Gastroesophageal sphincter (tissue), 4 donors: ENCODE measurements at regions not wholly inside any gene's neighbourhood (a gene's known extent, or its start where the extent isn't known, plus 50 kb on each side); places are given as distances from the start of the nearest gene placed in this dataset.

Experiments used
- ATAC-seq: fragments of 150-250 bp; one replicate; pipeline ENCODE4 v1.9.1; 2016; ENCODE audit warnings: mild to moderate bottlenecking, moderate library complexity
- H3K27ac ChIP-seq, 4 donors: fragments of 200-600 bp; sonication (generic) in 3 of 4; 1 replicate in 3 of 4; 2 replicates in 1 of 4; pipeline ENCODE4 v1.5.1; 2016 to 2019
- H3K27me3 ChIP-seq: fragments of 200-600 bp; sonication (generic); one replicate; pipeline ENCODE4 v1.5.1; 2019
- H3K36me3 ChIP-seq, 2 donors: fragments of 200-600 bp; sonication (generic); one replicate each; pipeline ENCODE4 v1.5.1; 2019; ENCODE audit warnings: control low read depth in 1 of 2
- H3K4me1 ChIP-seq, 3 donors: fragments of 200-600 bp; sonication (generic); 1 replicate in 2 of 3; 2 replicates in 1 of 3; pipeline ENCODE4 v1.5.1; 2016 to 2019; ENCODE audit warnings: control low read depth in 2 of 3
- H3K4me3 ChIP-seq, 2 donors: fragments of 200-600 bp; sonication (generic); one replicate each; pipeline ENCODE4 v1.5.1; 2019; ENCODE audit warnings: mild to moderate bottlenecking in 1 of 2, moderate library complexity in 1 of 2
- H3K9me3 ChIP-seq, 3 donors: fragments of 200-600 bp; sonication (generic); one replicate each; pipeline ENCODE4 v1.5.1; 2017 to 2019; ENCODE audit warnings: control low read depth in 2 of 3
- EP300 ChIP-seq: sonication (generic); formaldehyde crosslinking; IDR thresholded peaks from one replicate; pipeline ENCODE4 v1.6.1; 2017; ENCODE audit warnings: antibody characterized with exemption, mild to moderate bottlenecking
- POLR2A ChIP-seq, 2 donors: fragments of 450-650 bp; IDR thresholded peaks; one replicate each; pipeline ENCODE4 v1.6.1; 2017; ENCODE audit warnings: antibody characterized with exemption in 2 of 2, mild to moderate bottlenecking in 2 of 2, moderate library complexity in 1 of 2
- POLR2AphosphoS5 ChIP-seq: sonication (generic); formaldehyde crosslinking; IDR thresholded peaks from one replicate; pipeline ENCODE4 v1.6.1; 2017; ENCODE audit warnings: antibody characterized with exemption
- WGBS, 2 donors: methylation state at CpG; one replicate each; pipeline ENCODE4 v1.1.5; 2018; ENCODE audit warnings: low coverage in 1 of 2; 5-methylcytosine and 5-hydroxymethylcytosine counted together
- TF ChIP-seq, protein P1 (sequence below), 4 experiments: fragments of 200-600 bp in 2 of 4; fragments of 450-650 bp in 2 of 4; sonication (generic) in 1 of 4; IDR thresholded peaks; one replicate each; pipeline ENCODE4 v1.5.1; 2017 to 2019; ENCODE audit warnings: antibody characterized with exemption in 4 of 4, mild to moderate bottlenecking in 2 of 4, moderate library complexity in 2 of 4

DNA sequence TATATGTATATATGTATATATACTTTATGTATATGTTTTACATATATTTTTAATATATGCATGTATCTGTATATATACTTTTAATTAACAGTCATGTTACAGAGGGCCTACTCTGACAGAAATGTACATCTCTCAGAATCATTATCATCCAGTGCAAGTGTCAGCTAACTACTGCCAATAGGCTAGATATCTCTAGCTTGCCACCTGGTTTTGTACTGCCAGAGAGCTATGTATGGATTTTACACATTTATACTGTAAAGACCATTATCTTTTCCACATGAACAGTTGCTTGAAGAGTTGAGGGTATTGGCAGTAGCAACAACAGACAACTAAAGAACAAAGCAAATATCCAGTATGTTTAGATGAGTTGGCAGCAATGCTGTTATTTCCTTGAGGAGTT is 99.7 kb upstream of the VGLL3 start:
- Histone ChIP-seq H3K36me3 (no peaks in the 10 kb centered on the region), H3K9me3 (no peaks in the 10 kb centered on the region), H3K27me3 (no peaks in the 10 kb centered on the region), H3K27ac (no peak overlapping the region), H3K4me1 (peaks cover 0 to 22% (median 5%) of the 10 kb centered on the region in 3 donors), H3K4me3 (no peak overlapping the region)
- no peak for TF ChIP-seq POLR2A (IDR thresholded peaks at IDR 0.05)
- TF ChIP-seq, protein P1, sequence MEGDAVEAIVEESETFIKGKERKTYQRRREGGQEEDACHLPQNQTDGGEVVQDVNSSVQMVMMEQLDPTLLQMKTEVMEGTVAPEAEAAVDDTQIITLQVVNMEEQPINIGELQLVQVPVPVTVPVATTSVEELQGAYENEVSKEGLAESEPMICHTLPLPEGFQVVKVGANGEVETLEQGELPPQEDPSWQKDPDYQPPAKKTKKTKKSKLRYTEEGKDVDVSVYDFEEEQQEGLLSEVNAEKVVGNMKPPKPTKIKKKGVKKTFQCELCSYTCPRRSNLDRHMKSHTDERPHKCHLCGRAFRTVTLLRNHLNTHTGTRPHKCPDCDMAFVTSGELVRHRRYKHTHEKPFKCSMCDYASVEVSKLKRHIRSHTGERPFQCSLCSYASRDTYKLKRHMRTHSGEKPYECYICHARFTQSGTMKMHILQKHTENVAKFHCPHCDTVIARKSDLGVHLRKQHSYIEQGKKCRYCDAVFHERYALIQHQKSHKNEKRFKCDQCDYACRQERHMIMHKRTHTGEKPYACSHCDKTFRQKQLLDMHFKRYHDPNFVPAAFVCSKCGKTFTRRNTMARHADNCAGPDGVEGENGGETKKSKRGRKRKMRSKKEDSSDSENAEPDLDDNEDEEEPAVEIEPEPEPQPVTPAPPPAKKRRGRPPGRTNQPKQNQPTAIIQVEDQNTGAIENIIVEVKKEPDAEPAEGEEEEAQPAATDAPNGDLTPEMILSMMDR (IDR thresholded peaks at IDR 0.05), result no peak
- no peak for TF ChIP-seq EP300
- no peak for TF ChIP-seq POLR2AphosphoS5
- no peak for ATAC-seq

DNA sequence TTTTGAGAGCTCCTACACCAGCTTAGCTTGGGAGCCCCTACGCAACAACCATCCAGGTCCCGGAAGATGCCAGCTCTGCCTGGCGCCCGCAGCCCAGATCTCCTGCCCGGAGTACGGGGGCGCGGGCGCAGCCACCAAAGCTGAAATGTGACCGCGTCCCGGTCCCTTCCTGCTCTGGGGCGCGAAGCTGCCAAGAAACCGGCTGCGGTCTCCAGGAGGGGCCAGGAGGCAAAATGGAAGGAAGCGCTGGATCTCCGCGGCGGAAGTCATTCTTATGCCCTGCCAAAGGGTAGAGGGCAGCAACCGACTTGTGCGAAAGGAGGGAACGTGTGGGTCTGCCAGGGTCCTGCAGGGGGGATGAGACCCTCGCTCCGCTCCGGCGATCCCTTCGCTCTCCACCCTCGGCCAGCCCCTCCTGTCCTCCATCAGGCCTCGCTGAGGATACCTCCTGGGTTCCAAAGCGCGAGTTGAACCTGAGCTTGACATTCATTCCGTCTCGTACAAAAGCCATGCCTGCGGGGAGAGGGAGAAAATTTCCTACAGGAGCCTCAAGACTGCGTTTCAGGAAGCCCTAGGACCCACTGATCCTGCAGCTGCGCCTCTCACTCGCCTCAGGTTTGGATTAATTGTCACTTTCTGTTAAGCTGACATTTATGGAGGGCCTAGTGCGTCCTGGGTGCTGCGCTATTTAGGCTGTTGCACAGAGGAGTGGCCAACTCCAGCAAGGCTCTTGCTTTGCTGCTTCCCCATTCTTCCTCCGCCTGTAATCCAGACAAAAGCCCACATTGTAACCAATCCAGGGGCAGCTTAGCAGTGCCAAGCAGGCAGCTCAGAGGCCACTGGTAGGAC is 98.3 kb upstream of the VGLL3 start:
- Histone ChIP-seq H3K9me3 (no peaks in the 10 kb centered on the region), H3K4me1 (peaks cover 0 to 22% (median 5%) of the 10 kb centered on the region in 3 donors), H3K36me3 (no peaks in the 10 kb centered on the region), H3K27me3 (no peaks in the 10 kb centered on the region), H3K4me3 (peak overlapping the region; percentile 68 to 90), H3K27ac (peak overlapping the region; percentile 72 to 88 (median 82))
- ATAC-seq, result peak; percentile 92
- TF ChIP-seq POLR2AphosphoS5 (peak; percentile 71), EP300 (no peak), POLR2A (IDR thresholded peaks at IDR 0.05) (peak; percentile 46 to 55)
- WGBS, 2 donors, result 3% methylated on average over 5 of the region's 41 CpGs; no CpG with 5 or more reads in 1 of the 2 donors

DNA sequence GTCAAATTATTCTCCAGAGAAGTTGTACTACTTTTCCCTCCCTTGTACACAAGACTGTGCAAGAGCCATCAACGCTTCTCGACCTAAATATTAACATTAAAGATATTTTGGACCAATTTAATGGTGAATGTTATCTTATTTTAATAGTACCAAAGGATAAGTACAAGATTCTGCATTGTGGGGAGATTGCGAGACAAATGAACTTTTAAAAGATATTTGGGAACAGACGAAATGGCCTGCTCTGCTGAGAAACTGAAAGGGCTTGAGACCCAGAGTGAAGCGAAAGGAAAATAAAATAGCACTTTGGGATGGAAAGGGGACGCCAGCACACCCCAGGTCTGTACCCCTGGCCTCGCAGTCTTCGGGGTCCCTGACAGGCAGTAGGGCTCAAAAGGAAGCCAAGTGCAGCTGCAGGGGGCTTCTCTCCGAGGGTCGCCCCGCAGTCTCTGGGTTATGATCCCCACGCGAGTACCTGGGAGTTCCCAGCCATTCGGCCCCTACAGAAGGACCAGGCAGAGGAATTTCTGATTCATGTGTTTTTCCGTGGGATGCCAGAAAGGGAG is 97.6 kb upstream of the VGLL3 start:
- H3K36me3 ChIP-seq, result no peaks in the 10 kb centered on the region
- no peaks in the 10 kb centered on the region for H3K27me3 ChIP-seq
- no peak for ATAC-seq
- peak overlapping the region; percentile 72 to 88 (median 82) for H3K27ac ChIP-seq
- TF ChIP-seq POLR2A (IDR thresholded peaks at IDR 0.05) (no peak), POLR2AphosphoS5 (no peak), EP300 (no peak)
- TF ChIP-seq, protein P1 (IDR thresholded peaks at IDR 0.05), result no peak
- H3K9me3 ChIP-seq, result no peaks in the 10 kb centered on the region
- WGBS, 2 donors, result 26 to 45% methylated on average over 8 to 15 of the region's 15 CpGs
- peaks cover 0 to 22% (median 5%) of the 10 kb centered on the region in 3 donors for H3K4me1 ChIP-seq
- H3K4me3 ChIP-seq, result peak overlapping the region; percentile 68 to 90

DNA sequence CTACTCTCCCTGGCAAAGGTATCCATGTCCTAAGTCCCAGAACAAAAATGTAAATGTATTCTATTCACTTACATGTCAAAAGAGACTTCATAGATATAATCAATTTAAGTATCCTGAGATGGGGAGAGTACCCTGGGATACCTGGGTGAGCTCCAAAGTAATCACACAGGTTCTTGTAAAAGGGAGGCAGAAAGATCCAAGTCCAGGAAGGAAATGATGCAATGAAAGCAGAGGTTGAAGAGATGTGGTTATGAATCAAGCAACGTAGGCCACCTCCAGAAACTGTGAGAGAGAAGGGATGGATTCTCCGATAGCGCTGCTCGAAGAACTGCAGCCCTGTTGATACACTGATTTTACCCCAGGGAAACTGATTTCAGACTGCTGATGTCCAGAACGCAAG is 93.9 kb upstream of the VGLL3 start:
- H3K27ac ChIP-seq, result no peak overlapping the region
- 72 to 74% methylated on average over 5 of the region's 5 CpGs for whole genome bisulfite sequencing, 2 donors
- no peaks in the 10 kb centered on the region for H3K9me3 ChIP-seq
- TF ChIP-seq EP300, result no peak
- no peak for TF ChIP-seq POLR2AphosphoS5
- peaks cover 0 to 16% (median 5%) of the 10 kb centered on the region in 3 donors for H3K4me1 ChIP-seq
- no peak for ATAC-seq
- no peak overlapping the region for H3K4me3 ChIP-seq
- no peaks in the 10 kb centered on the region for H3K27me3 ChIP-seq
- H3K36me3 ChIP-seq, result no peaks in the 10 kb centered on the region

DNA sequence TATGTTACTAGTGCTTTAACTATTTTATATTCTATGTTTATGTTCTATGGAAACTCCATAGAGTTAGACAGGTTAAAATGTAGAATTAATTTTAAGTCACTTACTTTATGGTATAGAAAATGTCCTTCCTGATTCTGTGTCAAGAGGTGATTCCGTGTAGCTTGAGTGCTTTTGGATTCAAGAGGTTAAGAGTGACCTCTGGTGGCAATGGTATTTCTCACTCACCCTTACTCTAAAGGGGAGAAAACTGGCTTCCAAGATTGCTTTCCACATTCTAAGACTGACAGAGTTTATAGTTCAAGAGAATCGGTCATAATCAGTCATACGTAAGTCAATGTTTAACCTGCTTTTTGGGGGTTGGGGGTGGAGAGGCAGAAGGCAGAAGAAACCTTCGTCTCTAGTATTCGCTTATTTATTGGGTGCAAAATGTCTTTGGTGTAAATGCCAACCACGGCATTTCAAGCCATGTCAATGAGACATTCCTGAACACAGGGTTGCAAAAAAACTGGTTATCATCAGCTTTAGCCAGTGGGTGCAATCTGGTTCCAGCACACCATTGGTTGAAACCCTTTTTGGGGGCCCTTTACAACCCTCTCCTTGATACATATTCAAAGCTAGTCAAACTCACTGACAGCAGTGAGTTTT is 92.0 kb upstream of the VGLL3 start:
- no peaks in the 10 kb centered on the region for H3K9me3 ChIP-seq
- H3K4me3 ChIP-seq, result no peak overlapping the region
- no peaks in the 10 kb centered on the region for H3K4me1 ChIP-seq
- peak; percentile 57 for ATAC-seq
- H3K27me3 ChIP-seq, result no peaks in the 10 kb centered on the region
- H3K36me3 ChIP-seq, result no peaks in the 10 kb centered on the region
- 36 to 43% methylated on average over 6 of the region's 6 CpGs for WGBS, 2 donors
- TF ChIP-seq, protein P1 (IDR thresholded peaks at IDR 0.05), result peak in 3 of 4 experiments; percentile 35 to 68 (median 50)
- TF ChIP-seq POLR2AphosphoS5, result no peak
- TF ChIP-seq POLR2A (IDR thresholded peaks at IDR 0.05), result no peak
- no peak for TF ChIP-seq EP300
- no peak overlapping the region for H3K27ac ChIP-seq
